ENCODE measurements at regions not wholly inside any gene's neighbourhood (a gene's known extent, or its start where the extent isn't known, plus 50 kb on each side); places are given as distances from the start of the nearest gene placed in this dataset.
A peak's percentile ranks its signal among the peaks of the same experiment; 100 is the strongest.

GRCh38 chr5:93892481-93892880 is 151.1 kb upstream of the POU5F2 start:
- no peaks in the 10 kb centered on the region for H3K4me1 ChIP-seq (ENCODE audit: control insufficient read depth, extremely low read depth, insufficient read depth, low read length)
- no peaks in the 10 kb centered on the region for H3K79me2 ChIP-seq (ENCODE audit: control insufficient read depth, insufficient read depth, low read length)
- H4K20me1 ChIP-seq (ENCODE audit: control insufficient read depth, extremely low read depth, insufficient read depth, low read length): no peaks in the 10 kb centered on the region
- no peak for FAIRE-seq
- H3K9me1 ChIP-seq (ENCODE audit: control insufficient read depth, extremely low read depth, insufficient read depth, low read length): no peaks in the 10 kb centered on the region
- DNase-seq (ENCODE audit: low read depth, low spot score): no peak
- no peaks in the 10 kb centered on the region for H3K27me3 ChIP-seq (ENCODE audit: control insufficient read depth, extremely low read depth, insufficient read depth, low read length)
- TF ChIP-seq CTCF (optimal IDR thresholded peaks at IDR 0.05 in 1 of 3, IDR thresholded peaks at IDR 0.05 in 1 of 3, conservative IDR thresholded peaks at IDR 0.05 in 1 of 3; ENCODE audit: extremely low read depth in 1 of 3, insufficient read depth in 2 of 3, low read length in 3 of 3) (no peak), EZH2 (IDR thresholded peaks at IDR 0.05; ENCODE audit: low read length) (no peak)
- no peak overlapping the region for H3K4me3 ChIP-seq (ENCODE audit: control insufficient read depth in 2 of 3, extremely low read depth in 1 of 3, insufficient read depth in 2 of 3, low read depth in 1 of 3, low read length in 3 of 3)
- H3K4me2 ChIP-seq (ENCODE audit: control insufficient read depth, extremely low read depth, insufficient read depth, low read depth, low read length): no peak overlapping the region
- H2AFZ ChIP-seq (ENCODE audit: control insufficient read depth, low read length): no peak overlapping the region
- H3K9me3 ChIP-seq (ENCODE audit: control insufficient read depth, low read depth, low read length): no peaks in the 10 kb centered on the region
- H3K27ac ChIP-seq (ENCODE audit: control insufficient read depth, insufficient read depth, low read length): no peak overlapping the region
- no peaks in the 10 kb centered on the region for H3K36me3 ChIP-seq (ENCODE audit: control insufficient read depth in 2 of 2, extremely low read depth in 1 of 2, insufficient read depth in 2 of 2, low read length in 2 of 2)
- dilution Hi-C loops (cut with MboI; ENCODE audit: extremely low pct_ligation_motif_present, low sequenced_read_pairs): no loop called here
- H3K9ac ChIP-seq (ENCODE audit: control insufficient read depth, extremely low read depth, insufficient read depth, low read length): no peak overlapping the region

DNA sequence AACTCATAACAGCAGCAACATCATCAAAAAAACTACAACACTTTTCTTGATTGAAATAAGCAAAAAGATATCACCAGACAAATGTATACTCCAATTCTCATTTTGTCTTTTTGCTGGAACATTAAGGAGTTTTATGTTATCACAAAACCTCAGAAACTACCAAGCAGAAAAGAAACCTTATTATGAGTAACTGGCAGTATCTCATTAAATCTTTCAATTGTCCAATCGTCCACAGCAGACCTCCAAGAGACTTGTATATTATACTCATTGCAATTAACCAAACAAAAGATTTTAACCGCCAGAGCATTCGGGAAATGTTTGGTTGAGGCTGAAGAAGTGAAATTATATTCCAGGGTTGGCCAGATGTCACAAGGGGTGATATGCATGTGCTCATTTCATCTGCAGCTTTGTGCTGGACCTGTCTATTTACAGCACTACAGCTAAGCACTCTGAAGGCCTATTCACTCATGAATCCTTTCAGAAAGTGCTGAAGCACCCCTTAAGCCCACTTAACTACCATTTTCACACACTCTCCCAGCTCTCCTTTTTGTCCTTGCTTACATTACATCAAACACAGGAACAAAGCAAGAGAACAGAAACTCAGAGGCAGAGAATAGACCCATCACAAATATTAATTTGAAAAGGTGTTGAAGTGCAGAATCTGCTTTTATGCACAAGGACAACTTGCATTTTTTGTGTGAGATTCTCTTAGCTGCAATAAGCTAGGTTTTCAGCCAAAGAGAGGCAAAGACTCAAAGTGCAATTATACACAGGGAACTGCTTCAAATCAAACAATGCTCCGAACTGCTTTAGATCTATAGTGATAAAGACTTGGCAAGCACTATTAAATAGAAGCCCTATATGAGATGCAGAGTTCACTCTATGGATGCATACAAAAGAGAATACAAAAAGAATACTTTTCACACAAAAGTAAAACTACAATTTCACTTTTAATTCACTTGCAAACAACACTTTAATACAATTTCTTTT is 150.4 kb upstream of the POU5F2 start:
- no peaks in the 10 kb centered on the region for H3K9me1 ChIP-seq (ENCODE audit: control insufficient read depth, extremely low read depth, insufficient read depth, low read length)
- H3K9me3 ChIP-seq (ENCODE audit: control insufficient read depth, low read depth, low read length): no peaks in the 10 kb centered on the region
- no peak for TF ChIP-seq EZH2 (IDR thresholded peaks at IDR 0.05; ENCODE audit: low read length)
- TF ChIP-seq CTCF (optimal IDR thresholded peaks at IDR 0.05 in 1 of 3, IDR thresholded peaks at IDR 0.05 in 1 of 3, conservative IDR thresholded peaks at IDR 0.05 in 1 of 3; ENCODE audit: extremely low read depth in 1 of 3, insufficient read depth in 2 of 3, low read length in 3 of 3): no peak
- no peak overlapping the region for H3K4me3 ChIP-seq (ENCODE audit: control insufficient read depth in 2 of 3, extremely low read depth in 1 of 3, insufficient read depth in 2 of 3, low read depth in 1 of 3, low read length in 3 of 3)
- H3K27ac ChIP-seq (ENCODE audit: control insufficient read depth, insufficient read depth, low read length): no peak overlapping the region
- dilution Hi-C loops (cut with MboI; ENCODE audit: extremely low pct_ligation_motif_present, low sequenced_read_pairs): no loop called here
- no peaks in the 10 kb centered on the region for H3K79me2 ChIP-seq (ENCODE audit: control insufficient read depth, insufficient read depth, low read length)
- H3K4me1 ChIP-seq (ENCODE audit: control insufficient read depth, extremely low read depth, insufficient read depth, low read length): no peaks in the 10 kb centered on the region
- H4K20me1 ChIP-seq (ENCODE audit: control insufficient read depth, extremely low read depth, insufficient read depth, low read length): no peaks in the 10 kb centered on the region
- no peak overlapping the region for H3K9ac ChIP-seq (ENCODE audit: control insufficient read depth, extremely low read depth, insufficient read depth, low read length)
- H3K36me3 ChIP-seq (ENCODE audit: control insufficient read depth in 2 of 2, extremely low read depth in 1 of 2, insufficient read depth in 2 of 2, low read length in 2 of 2): no peaks in the 10 kb centered on the region
- H2AFZ ChIP-seq (ENCODE audit: control insufficient read depth, low read length): no peak overlapping the region
- no peak overlapping the region for H3K4me2 ChIP-seq (ENCODE audit: control insufficient read depth, extremely low read depth, insufficient read depth, low read depth, low read length)
- no peaks in the 10 kb centered on the region for H3K27me3 ChIP-seq (ENCODE audit: control insufficient read depth, extremely low read depth, insufficient read depth, low read length)
- DNase-seq (ENCODE audit: low read depth, low spot score) (no peak), FAIRE-seq (peak; percentile 23)

Data from keratinocyte (primary cell).